HepG2 (cell line): ENCODE measurements at regions not wholly inside any gene's neighbourhood (a gene's known extent, or its start where the extent isn't known, plus 50 kb on each side); places are given as distances from the start of the nearest gene placed in this dataset.

Experiments
- KDM5B ChIP-seq: sonication (generic); formaldehyde crosslinking; IDR thresholded peaks from 2 replicates; pipeline ENCODE4 v1.4.0; 2020; ENCODE audit warnings: missing genetic modification reagents, mild to moderate bottlenecking, borderline replicate concordance
- MAFG ChIP-seq: sonication (generic); formaldehyde crosslinking; IDR thresholded peaks from 2 replicates; pipeline ENCODE4 v1.5.1; 2020; ENCODE audit warnings: mild to moderate bottlenecking, missing genetic modification reagents
- POLR2A ChIP-seq, 2 experiments: IDR thresholded peaks; 2 replicates each; pipeline ENCODE4 v1.6.1; 2011; ENCODE audit warnings: low read depth in 2 of 2, low read length in 2 of 2, mild to moderate bottlenecking in 1 of 2, moderate library complexity in 1 of 2; ENCODE audit not compliant: insufficient read depth in 1 of 2
- SP140L ChIP-seq: sonication (generic); formaldehyde crosslinking; IDR thresholded peaks from 2 replicates; pipeline ENCODE4 v1.4.0; 2020; ENCODE audit warnings: missing genetic modification reagents, borderline replicate concordance
- TF ChIP-seq, protein P1 (sequence below): sonication (generic); formaldehyde crosslinking; IDR thresholded peaks from 2 replicates; pipeline ENCODE4 v1.5.0; 2020; ENCODE audit warnings: mild to moderate bottlenecking, missing genetic modification reagents, moderate library complexity

DNA sequence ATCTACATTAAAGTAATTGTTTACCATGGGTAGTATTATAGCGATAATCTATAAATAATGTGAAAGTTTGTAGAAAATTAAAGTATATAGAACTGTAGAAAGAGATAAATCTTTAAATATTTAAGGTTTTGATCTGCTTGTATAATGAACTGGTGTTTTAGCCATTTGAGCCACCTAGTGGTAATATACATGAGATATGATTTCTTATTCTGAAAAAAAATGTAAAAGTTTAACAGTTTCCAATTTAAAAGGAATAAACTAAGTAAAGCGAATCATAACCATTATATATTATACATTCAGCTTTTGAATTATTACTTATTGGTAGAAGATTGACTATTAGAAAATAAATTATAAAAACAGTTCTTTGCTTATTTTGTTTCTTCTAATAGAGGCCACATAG lies 91.2 kb downstream of the OTUD1 start:
- no peak for TF ChIP-seq SP140L (CRISPR knock-in tag)
- no peak for TF ChIP-seq KDM5B (CRISPR knock-in tag)
- TF ChIP-seq MAFG (CRISPR knock-in tag): no peak
- TF ChIP-seq, protein P1, sequence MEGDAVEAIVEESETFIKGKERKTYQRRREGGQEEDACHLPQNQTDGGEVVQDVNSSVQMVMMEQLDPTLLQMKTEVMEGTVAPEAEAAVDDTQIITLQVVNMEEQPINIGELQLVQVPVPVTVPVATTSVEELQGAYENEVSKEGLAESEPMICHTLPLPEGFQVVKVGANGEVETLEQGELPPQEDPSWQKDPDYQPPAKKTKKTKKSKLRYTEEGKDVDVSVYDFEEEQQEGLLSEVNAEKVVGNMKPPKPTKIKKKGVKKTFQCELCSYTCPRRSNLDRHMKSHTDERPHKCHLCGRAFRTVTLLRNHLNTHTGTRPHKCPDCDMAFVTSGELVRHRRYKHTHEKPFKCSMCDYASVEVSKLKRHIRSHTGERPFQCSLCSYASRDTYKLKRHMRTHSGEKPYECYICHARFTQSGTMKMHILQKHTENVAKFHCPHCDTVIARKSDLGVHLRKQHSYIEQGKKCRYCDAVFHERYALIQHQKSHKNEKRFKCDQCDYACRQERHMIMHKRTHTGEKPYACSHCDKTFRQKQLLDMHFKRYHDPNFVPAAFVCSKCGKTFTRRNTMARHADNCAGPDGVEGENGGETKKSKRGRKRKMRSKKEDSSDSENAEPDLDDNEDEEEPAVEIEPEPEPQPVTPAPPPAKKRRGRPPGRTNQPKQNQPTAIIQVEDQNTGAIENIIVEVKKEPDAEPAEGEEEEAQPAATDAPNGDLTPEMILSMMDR (CRISPR knock-in tag): no peak
- TF ChIP-seq POLR2A (IDR thresholded peaks at IDR 0.05; ENCODE audit: insufficient read depth in 1 of 2, low read depth in 2 of 2, low read length in 2 of 2): no peak
